Right renal cortex interstitium (tissue), 3 donors: ENCODE measurements at regions not wholly inside any gene's neighbourhood (a gene's known extent, or its start where the extent isn't known, plus 50 kb on each side); places are given as distances from the start of the nearest gene placed in this dataset.
"Not testable (repeated sequence)": the region's sequence is repeated elsewhere in the genome, so short reads cannot be mapped to it uniquely, and the experiment has no call there.

Experiments used
- DNase-seq, 3 donors: peaks; one replicate each; pipeline ENCODE4 v3.0.0-alpha.2; 2013; ENCODE audit warnings: low read depth in 3 of 3, low spot score in 2 of 3

- no peak for DNase-seq
These were observed 65.1 kb upstream of the RASD2 start for GRCh38 chr22:35475545-35475944.

GRCh38 chr22:35476341-35476740 lies 64.3 kb upstream of the RASD2 start:
- DNase-seq: no peak

- peak; percentile 92 to 96 (median 96) for DNase-seq
These were observed 62.6 kb upstream of the RASD2 start for GRCh38 chr22:35477911-35478582.

GRCh38 chr22:35478633-35479107 lies 62.0 kb upstream of the RASD2 start:
- DNase-seq: no peak

- DNase-seq: no peak
These were observed 61.3 kb upstream of the RASD2 start for GRCh38 chr22:35479359-35479758.

GRCh38 chr22:35479985-35480550 lies 60.6 kb upstream of the RASD2 start:
- no peak for DNase-seq

- no peak for DNase-seq
These were observed 59.7 kb upstream of the RASD2 start for GRCh38 chr22:35480627-35481550.

- no peak for DNase-seq
These were observed 58.3 kb upstream of the RASD2 start for GRCh38 chr22:35482311-35482710.

GRCh38 chr22:35482974-35483373 lies 57.7 kb upstream of the RASD2 start:
- DNase-seq: no peak

GRCh38 chr22:35483730-35484129 lies 56.9 kb upstream of the RASD2 start:
- no peak for DNase-seq

- DNase-seq: no peak
These were observed 55.7 kb upstream of the RASD2 start for GRCh38 chr22:35484651-35485556.

GRCh38 chr22:35486116-35486631 lies 54.5 kb upstream of the RASD2 start:
- no peak for DNase-seq

GRCh38 chr22:35487623-35488022 lies 53.0 kb upstream of the RASD2 start:
- not testable (repeated sequence) for DNase-seq

- DNase-seq: no peak
These were observed 52.1 kb upstream of the RASD2 start for GRCh38 chr22:35488513-35488912.

- DNase-seq: no peak
These were observed 51.4 kb upstream of the RASD2 start for GRCh38 chr22:35489239-35489638.
